HFF-Myc (cell line): ENCODE measurements at regions not wholly inside any gene's neighbourhood (a gene's known extent, or its start where the extent isn't known, plus 50 kb on each side); places are given as distances from the start of the nearest gene placed in this dataset.

ENCODE experiments used
- DNase-seq: peaks from one replicate; pipeline ENCODE4 v3.0.0-alpha.2; 2011; ENCODE audit warnings: low read depth; ENCODE audit errors: extremely low read depth
- H3K4me3 ChIP-seq: replicated peaks from 2 replicates; pipeline ENCODE4 v1.5.1; 2011; ENCODE audit warnings: low read depth, mild to moderate bottlenecking, control low read depth, low read length
- CTCF ChIP-seq: IDR thresholded peaks from 2 replicates; pipeline ENCODE4 v1.5.1; 2012; ENCODE audit warnings: mild to moderate bottlenecking, low read depth, low read length, control low read depth; ENCODE audit errors: missing control alignments

DNA sequence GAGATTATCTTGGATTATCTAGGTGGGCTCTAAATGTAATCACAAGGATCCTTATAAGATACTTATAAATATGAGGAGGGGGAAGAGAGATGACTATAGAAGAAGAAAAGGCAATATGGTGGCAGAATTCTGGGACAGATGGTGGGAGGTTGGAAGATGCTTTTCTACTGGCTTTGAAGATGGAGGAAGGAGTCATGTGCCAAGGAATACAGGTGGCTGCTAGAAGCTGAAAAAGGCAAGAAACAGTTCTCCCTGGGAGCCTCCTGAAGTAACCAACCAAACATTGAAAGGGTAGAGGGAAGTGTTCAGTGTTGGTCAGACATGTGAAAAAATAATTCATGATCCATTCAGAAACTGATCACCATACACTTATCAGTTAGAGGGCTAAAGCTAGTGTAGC lies 213.3 kb downstream of the WDR11 start:
- no peak overlapping the region for H3K4me3 ChIP-seq
- TF ChIP-seq CTCF, result no peak
- DNase-seq, result no peak

DNA sequence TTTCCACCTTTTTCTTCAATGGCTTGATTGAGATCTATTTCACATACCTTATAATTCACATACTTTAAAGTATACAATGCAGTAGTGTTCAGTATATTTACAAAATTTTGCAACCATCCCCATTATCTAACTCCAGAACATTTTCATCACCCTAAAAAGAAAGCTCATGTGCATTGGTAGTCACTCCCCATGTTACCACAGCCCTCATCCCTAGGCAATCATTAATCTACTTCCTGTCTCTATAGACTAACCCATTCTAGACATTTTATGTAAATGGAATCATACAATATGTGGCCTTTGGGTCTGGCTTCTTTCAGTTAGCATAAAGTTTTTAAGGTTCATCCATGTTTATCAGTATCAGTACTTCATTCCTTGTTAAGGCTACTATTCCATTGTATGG lies 214.2 kb downstream of the WDR11 start:
- TF ChIP-seq CTCF, result no peak
- no peak overlapping the region for H3K4me3 ChIP-seq
- no peak for DNase-seq

GRCh38 chr10:121069061-121069850 lies 218.1 kb downstream of the WDR11 start:
- TF ChIP-seq CTCF, result no peak
- no peak overlapping the region for H3K4me3 ChIP-seq
- no peak for DNase-seq

DNA sequence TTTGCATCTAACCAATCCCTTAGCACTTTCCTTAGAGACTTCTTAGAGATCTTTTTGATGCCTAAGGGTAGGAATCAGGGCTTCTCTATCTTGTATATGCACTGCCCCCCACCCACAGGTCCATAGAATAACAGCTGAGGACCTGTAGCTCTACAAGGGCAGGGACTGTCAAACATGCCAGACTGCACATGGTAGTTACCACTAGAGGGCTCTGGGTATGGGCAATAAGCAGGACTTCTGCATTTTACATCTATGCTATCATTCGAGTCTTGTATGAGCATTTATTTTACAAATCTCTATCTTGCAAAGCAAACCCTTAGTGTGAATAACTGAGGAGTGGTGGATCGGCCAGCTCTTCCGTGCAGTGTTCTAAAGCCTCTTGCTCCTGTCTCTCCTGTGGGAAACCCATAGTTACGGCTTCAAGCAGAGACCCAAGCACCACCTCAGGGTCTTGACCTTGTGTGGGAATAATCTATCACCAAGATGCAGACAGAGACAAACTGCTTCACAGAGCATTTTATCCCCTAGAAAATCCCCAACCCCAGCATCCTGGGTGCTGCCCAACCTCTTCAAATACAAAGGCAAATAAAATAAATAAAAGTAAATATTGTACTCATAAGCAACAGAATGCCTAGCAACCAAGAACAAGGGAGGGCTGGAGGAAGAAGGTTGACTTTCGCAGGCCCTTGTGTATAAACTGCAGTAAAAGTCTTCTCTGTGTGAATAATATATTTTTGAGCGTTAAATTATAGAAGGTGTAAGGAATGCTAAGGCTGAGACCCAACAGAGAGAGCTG lies 219.3 kb downstream of the WDR11 start:
- no peak overlapping the region for H3K4me3 ChIP-seq
- TF ChIP-seq CTCF, result no peak
- no peak for DNase-seq

- no peak for TF ChIP-seq CTCF
- H3K4me3 ChIP-seq, result no peak overlapping the region
- no peak for DNase-seq
These were observed 220.7 kb downstream of the WDR11 start for GRCh38 chr10:121071901-121072300.

GRCh38 chr10:121073728-121074127 lies 222.6 kb downstream of the WDR11 start:
- TF ChIP-seq CTCF, result no peak
- H3K4me3 ChIP-seq, result no peak overlapping the region
- no peak for DNase-seq
